ENCODE measurements at regions not wholly inside any gene's neighbourhood (a gene's known extent, or its start where the extent isn't known, plus 50 kb on each side); places are given as distances from the start of the nearest gene placed in this dataset.
"Not testable (repeated sequence)": the region's sequence is repeated elsewhere in the genome, so short reads cannot be mapped to it uniquely, and the experiment has no call there.

GRCh38 chr7:76139670-76140069 is 62.0 kb upstream of the SRRM3 start:
- H3K9me1 ChIP-seq (ENCODE audit: control insufficient read depth, extremely low read depth, insufficient read depth, low read length) = no peaks in the 10 kb centered on the region
- H3K79me2 ChIP-seq (ENCODE audit: control insufficient read depth, insufficient read depth, low read length) = no peaks in the 10 kb centered on the region
- FAIRE-seq (no peak), DNase-seq (ENCODE audit: low read depth, low spot score) (no peak)
- H3K27me3 ChIP-seq (ENCODE audit: control insufficient read depth, extremely low read depth, insufficient read depth, low read length) = no peaks in the 10 kb centered on the region
- H3K4me1 ChIP-seq (ENCODE audit: control insufficient read depth, extremely low read depth, insufficient read depth, low read length) = no peaks in the 10 kb centered on the region
- H3K9ac ChIP-seq (ENCODE audit: control insufficient read depth, extremely low read depth, insufficient read depth, low read length) = no peak overlapping the region
- H3K9me3 ChIP-seq (ENCODE audit: control insufficient read depth, low read depth, low read length) = no peaks in the 10 kb centered on the region
- no peaks in the 10 kb centered on the region for H4K20me1 ChIP-seq (ENCODE audit: control insufficient read depth, extremely low read depth, insufficient read depth, low read length)
- dilution Hi-C loops (cut with MboI; ENCODE audit: extremely low pct_ligation_motif_present, low sequenced_read_pairs) = no loop called here
- TF ChIP-seq CTCF (optimal IDR thresholded peaks at IDR 0.05 in 1 of 3, IDR thresholded peaks at IDR 0.05 in 1 of 3, conservative IDR thresholded peaks at IDR 0.05 in 1 of 3; ENCODE audit: extremely low read depth in 1 of 3, insufficient read depth in 2 of 3, low read length in 3 of 3) = no peak
- TF ChIP-seq EZH2 (IDR thresholded peaks at IDR 0.05; ENCODE audit: low read length) = no peak
- H3K4me3 ChIP-seq (ENCODE audit: control insufficient read depth in 2 of 3, extremely low read depth in 1 of 3, insufficient read depth in 2 of 3, low read depth in 1 of 3, low read length in 3 of 3) = no peak overlapping the region
- no peak overlapping the region for H3K4me2 ChIP-seq (ENCODE audit: control insufficient read depth, extremely low read depth, insufficient read depth, low read depth, low read length)
- no peak overlapping the region for H2AFZ ChIP-seq (ENCODE audit: control insufficient read depth, low read length)
- no peak overlapping the region for H3K27ac ChIP-seq (ENCODE audit: control insufficient read depth, insufficient read depth, low read length)
- no peaks in the 10 kb centered on the region for H3K36me3 ChIP-seq (ENCODE audit: control insufficient read depth in 2 of 2, extremely low read depth in 1 of 2, insufficient read depth in 2 of 2, low read length in 2 of 2)

GRCh38 chr7:76140259-76140658 is 61.4 kb upstream of the SRRM3 start:
- dilution Hi-C loops (cut with MboI; ENCODE audit: extremely low pct_ligation_motif_present, low sequenced_read_pairs); H3K9me3 ChIP-seq (ENCODE audit: control insufficient read depth, low read depth, low read length); H4K20me1 ChIP-seq (ENCODE audit: control insufficient read depth, extremely low read depth, insufficient read depth, low read length); H3K36me3 ChIP-seq (ENCODE audit: control insufficient read depth in 2 of 2, extremely low read depth in 1 of 2, insufficient read depth in 2 of 2, low read length in 2 of 2); H3K9ac ChIP-seq (ENCODE audit: control insufficient read depth, extremely low read depth, insufficient read depth, low read length); H2AFZ ChIP-seq (ENCODE audit: control insufficient read depth, low read length); H3K4me3 ChIP-seq (ENCODE audit: control insufficient read depth in 2 of 3, extremely low read depth in 1 of 3, insufficient read depth in 2 of 3, low read depth in 1 of 3, low read length in 3 of 3); DNase-seq (ENCODE audit: low read depth, low spot score); H3K9me1 ChIP-seq (ENCODE audit: control insufficient read depth, extremely low read depth, insufficient read depth, low read length); H3K27ac ChIP-seq (ENCODE audit: control insufficient read depth, insufficient read depth, low read length); H3K79me2 ChIP-seq (ENCODE audit: control insufficient read depth, insufficient read depth, low read length); H3K4me2 ChIP-seq (ENCODE audit: control insufficient read depth, extremely low read depth, insufficient read depth, low read depth, low read length); H3K4me1 ChIP-seq (ENCODE audit: control insufficient read depth, extremely low read depth, insufficient read depth, low read length); FAIRE-seq; H3K27me3 ChIP-seq (ENCODE audit: control insufficient read depth, extremely low read depth, insufficient read depth, low read length): not testable (repeated sequence)

- Histone ChIP-seq H3K9me3 (ENCODE audit: control insufficient read depth, low read depth, low read length) (no peaks in the 10 kb centered on the region), H3K4me3 (ENCODE audit: control insufficient read depth in 2 of 3, extremely low read depth in 1 of 3, insufficient read depth in 2 of 3, low read depth in 1 of 3, low read length in 3 of 3) (no peak overlapping the region), H3K79me2 (ENCODE audit: control insufficient read depth, insufficient read depth, low read length) (no peaks in the 10 kb centered on the region), H3K9ac (ENCODE audit: control insufficient read depth, extremely low read depth, insufficient read depth, low read length) (no peak overlapping the region), H4K20me1 (ENCODE audit: control insufficient read depth, extremely low read depth, insufficient read depth, low read length) (no peaks in the 10 kb centered on the region), H3K36me3 (ENCODE audit: control insufficient read depth in 2 of 2, extremely low read depth in 1 of 2, insufficient read depth in 2 of 2, low read length in 2 of 2) (no peaks in the 10 kb centered on the region), H3K9me1 (ENCODE audit: control insufficient read depth, extremely low read depth, insufficient read depth, low read length) (no peaks in the 10 kb centered on the region), H3K27ac (ENCODE audit: control insufficient read depth, insufficient read depth, low read length) (no peak overlapping the region), H3K27me3 (ENCODE audit: control insufficient read depth, extremely low read depth, insufficient read depth, low read length) (no peaks in the 10 kb centered on the region), H2AFZ (ENCODE audit: control insufficient read depth, low read length) (no peak overlapping the region), H3K4me2 (ENCODE audit: control insufficient read depth, extremely low read depth, insufficient read depth, low read depth, low read length) (no peak overlapping the region), H3K4me1 (ENCODE audit: control insufficient read depth, extremely low read depth, insufficient read depth, low read length) (no peaks in the 10 kb centered on the region)
- dilution Hi-C loops (cut with MboI; ENCODE audit: extremely low pct_ligation_motif_present, low sequenced_read_pairs) = no loop called here
- DNase-seq (ENCODE audit: low read depth, low spot score) (no peak), FAIRE-seq (no peak)
- no peak for TF ChIP-seq CTCF (optimal IDR thresholded peaks at IDR 0.05 in 1 of 3, IDR thresholded peaks at IDR 0.05 in 1 of 3, conservative IDR thresholded peaks at IDR 0.05 in 1 of 3; ENCODE audit: extremely low read depth in 1 of 3, insufficient read depth in 2 of 3, low read length in 3 of 3)
These were observed 58.8 kb upstream of the SRRM3 start for GRCh38 chr7:76142861-76143260.

GRCh38 chr7:76144664-76145270 is 56.9 kb upstream of the SRRM3 start:
- FAIRE-seq; H3K36me3 ChIP-seq (ENCODE audit: control insufficient read depth in 2 of 2, extremely low read depth in 1 of 2, insufficient read depth in 2 of 2, low read length in 2 of 2); H3K27ac ChIP-seq (ENCODE audit: control insufficient read depth, insufficient read depth, low read length); H3K27me3 ChIP-seq (ENCODE audit: control insufficient read depth, extremely low read depth, insufficient read depth, low read length); H3K9ac ChIP-seq (ENCODE audit: control insufficient read depth, extremely low read depth, insufficient read depth, low read length); dilution Hi-C loops (cut with MboI; ENCODE audit: extremely low pct_ligation_motif_present, low sequenced_read_pairs); H2AFZ ChIP-seq (ENCODE audit: control insufficient read depth, low read length); H3K4me2 ChIP-seq (ENCODE audit: control insufficient read depth, extremely low read depth, insufficient read depth, low read depth, low read length); DNase-seq (ENCODE audit: low read depth, low spot score); H3K9me3 ChIP-seq (ENCODE audit: control insufficient read depth, low read depth, low read length); H4K20me1 ChIP-seq (ENCODE audit: control insufficient read depth, extremely low read depth, insufficient read depth, low read length); H3K79me2 ChIP-seq (ENCODE audit: control insufficient read depth, insufficient read depth, low read length); H3K4me3 ChIP-seq (ENCODE audit: control insufficient read depth in 2 of 3, extremely low read depth in 1 of 3, insufficient read depth in 2 of 3, low read depth in 1 of 3, low read length in 3 of 3); H3K9me1 ChIP-seq (ENCODE audit: control insufficient read depth, extremely low read depth, insufficient read depth, low read length); H3K4me1 ChIP-seq (ENCODE audit: control insufficient read depth, extremely low read depth, insufficient read depth, low read length): not testable (repeated sequence)
